Suprapubic skin (tissue), 4 donors: ENCODE measurements at regions not wholly inside any gene's neighbourhood (a gene's known extent, or its start where the extent isn't known, plus 50 kb on each side); places are given as distances from the start of the nearest gene placed in this dataset.

Source experiments
- POLR2A ChIP-seq, 2 donors: fragments of 450-650 bp; IDR thresholded peaks; one replicate each; pipeline ENCODE4 v1.6.1; 2017; ENCODE audit warnings: antibody characterized with exemption in 2 of 2, mild to moderate bottlenecking in 2 of 2, moderate library complexity in 2 of 2
- POLR2AphosphoS5 ChIP-seq, 3 donors: sonication (generic); formaldehyde crosslinking; IDR thresholded peaks; one replicate each; pipeline ENCODE4 v1.6.1; 2017; ENCODE audit warnings: antibody characterized with exemption in 3 of 3
- TF ChIP-seq, protein P1 (sequence below), 2 donors: fragments of 200-600 bp in 1 of 2; fragments of 450-650 bp in 1 of 2; sonication (generic) in 1 of 2; IDR thresholded peaks; one replicate each; pipeline ENCODE4 v1.5.1; 2016 to 2019; ENCODE audit warnings: antibody characterized with exemption in 2 of 2, mild to moderate bottlenecking in 1 of 2, moderate library complexity in 1 of 2

DNA sequence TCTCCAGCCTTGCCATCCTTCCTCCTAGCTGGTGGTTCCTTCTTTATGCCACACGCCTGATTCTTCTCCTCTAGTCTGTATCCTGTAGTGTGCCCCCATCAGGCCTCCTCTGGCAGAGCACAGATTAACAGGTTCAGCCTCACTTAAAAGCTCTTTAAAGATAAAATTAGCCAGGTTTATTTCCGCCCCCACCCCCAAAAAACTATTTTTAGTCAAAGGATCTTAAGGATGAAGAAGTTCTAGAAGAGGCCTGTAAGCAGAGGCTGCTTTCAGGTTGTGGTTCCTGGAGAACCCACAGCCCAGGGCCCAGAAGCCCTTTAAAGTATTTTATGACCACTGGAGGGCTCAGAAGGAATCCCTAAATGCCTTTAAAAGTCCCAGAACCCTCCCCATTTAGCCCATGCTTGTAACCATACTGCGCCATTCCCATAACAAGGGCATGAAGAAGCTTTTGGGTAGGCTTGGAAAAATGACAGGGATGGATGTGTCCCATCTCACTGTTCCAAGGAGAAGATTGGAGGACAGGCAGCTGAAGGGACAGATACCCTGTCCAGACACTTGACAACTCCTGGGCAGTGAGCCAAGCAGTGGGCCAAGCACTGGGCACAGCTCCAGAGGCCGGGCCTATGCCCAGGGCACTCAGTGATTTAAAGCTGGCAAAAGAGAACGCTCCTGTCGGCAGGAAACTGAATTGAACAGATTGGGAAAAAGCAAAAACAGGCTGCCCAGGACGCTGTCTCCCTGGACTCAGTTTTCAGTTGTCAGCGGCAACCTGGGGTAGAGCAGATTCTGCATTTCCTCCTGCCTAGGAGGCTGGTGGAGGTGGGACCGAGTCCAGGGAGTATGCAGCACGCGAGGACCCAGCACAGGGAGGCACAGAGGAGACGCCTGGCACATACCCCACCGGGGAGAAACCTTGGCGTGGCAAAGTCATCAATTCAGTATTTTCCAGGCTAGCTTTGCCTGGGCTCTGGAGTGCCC is 106.3 kb upstream of the SSBP2 start:
- TF ChIP-seq, protein P1, sequence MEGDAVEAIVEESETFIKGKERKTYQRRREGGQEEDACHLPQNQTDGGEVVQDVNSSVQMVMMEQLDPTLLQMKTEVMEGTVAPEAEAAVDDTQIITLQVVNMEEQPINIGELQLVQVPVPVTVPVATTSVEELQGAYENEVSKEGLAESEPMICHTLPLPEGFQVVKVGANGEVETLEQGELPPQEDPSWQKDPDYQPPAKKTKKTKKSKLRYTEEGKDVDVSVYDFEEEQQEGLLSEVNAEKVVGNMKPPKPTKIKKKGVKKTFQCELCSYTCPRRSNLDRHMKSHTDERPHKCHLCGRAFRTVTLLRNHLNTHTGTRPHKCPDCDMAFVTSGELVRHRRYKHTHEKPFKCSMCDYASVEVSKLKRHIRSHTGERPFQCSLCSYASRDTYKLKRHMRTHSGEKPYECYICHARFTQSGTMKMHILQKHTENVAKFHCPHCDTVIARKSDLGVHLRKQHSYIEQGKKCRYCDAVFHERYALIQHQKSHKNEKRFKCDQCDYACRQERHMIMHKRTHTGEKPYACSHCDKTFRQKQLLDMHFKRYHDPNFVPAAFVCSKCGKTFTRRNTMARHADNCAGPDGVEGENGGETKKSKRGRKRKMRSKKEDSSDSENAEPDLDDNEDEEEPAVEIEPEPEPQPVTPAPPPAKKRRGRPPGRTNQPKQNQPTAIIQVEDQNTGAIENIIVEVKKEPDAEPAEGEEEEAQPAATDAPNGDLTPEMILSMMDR (IDR thresholded peaks at IDR 0.05): peak in 1 of 2 donors; percentile 6
- TF ChIP-seq POLR2A (IDR thresholded peaks at IDR 0.05) (no peak), POLR2AphosphoS5 (IDR thresholded peaks at IDR 0.05) (no peak)
